Muscle of back (tissue), 3 donors: ENCODE measurements at regions not wholly inside any gene's neighbourhood (a gene's known extent, or its start where the extent isn't known, plus 50 kb on each side); places are given as distances from the start of the nearest gene placed in this dataset.
"Not testable (repeated sequence)": the region's sequence is repeated elsewhere in the genome, so short reads cannot be mapped to it uniquely, and the experiment has no call there.

Source experiments
- DNase-seq, 3 donors: peaks; one replicate each; pipeline versions ENCODE4 v3.0.0 to v3.0.0-alpha.2; 2013

GRCh38 chr11:26896719-26897118 lies 97.2 kb upstream of the FIBIN start:
- no peak for DNase-seq

DNA sequence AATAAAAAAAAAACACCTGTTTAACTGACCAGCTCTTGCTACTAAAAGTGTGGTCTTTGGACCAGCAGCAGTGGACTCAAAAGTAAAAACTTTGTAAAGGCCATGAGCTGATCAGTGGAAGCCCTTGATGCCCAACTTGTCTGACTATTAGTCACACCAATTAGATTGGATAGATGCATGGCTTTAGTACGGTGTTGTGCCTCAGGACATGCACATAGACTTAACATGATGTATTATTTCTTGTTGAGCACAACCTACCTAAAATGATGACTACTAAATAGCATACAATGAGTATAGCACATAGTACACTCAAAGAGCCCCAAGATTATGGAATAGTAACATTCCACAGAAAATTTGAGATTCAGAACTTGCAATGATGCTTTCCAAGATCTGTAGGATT lies 95.1 kb upstream of the FIBIN start:
- no peak for DNase-seq

GRCh38 chr11:26901162-26901561 lies 92.8 kb upstream of the FIBIN start:
- peak; percentile 85 to 96 (median 91) for DNase-seq

- DNase-seq: peak in 1 of 3 donors; percentile 21
Measured at GRCh38 chr11:26904132-26904531, 89.8 kb upstream of the FIBIN start.

- DNase-seq: peak in 1 of 3 donors; percentile 19
Measured at GRCh38 chr11:26904801-26905200, 89.1 kb upstream of the FIBIN start.

- peak in 1 of 3 donors; percentile 40 for DNase-seq
Measured at GRCh38 chr11:26905368-26905767, 88.5 kb upstream of the FIBIN start.

- DNase-seq: peak; percentile 58 to 85 (median 67)
Measured at GRCh38 chr11:26909515-26909914, 84.4 kb upstream of the FIBIN start.

DNA sequence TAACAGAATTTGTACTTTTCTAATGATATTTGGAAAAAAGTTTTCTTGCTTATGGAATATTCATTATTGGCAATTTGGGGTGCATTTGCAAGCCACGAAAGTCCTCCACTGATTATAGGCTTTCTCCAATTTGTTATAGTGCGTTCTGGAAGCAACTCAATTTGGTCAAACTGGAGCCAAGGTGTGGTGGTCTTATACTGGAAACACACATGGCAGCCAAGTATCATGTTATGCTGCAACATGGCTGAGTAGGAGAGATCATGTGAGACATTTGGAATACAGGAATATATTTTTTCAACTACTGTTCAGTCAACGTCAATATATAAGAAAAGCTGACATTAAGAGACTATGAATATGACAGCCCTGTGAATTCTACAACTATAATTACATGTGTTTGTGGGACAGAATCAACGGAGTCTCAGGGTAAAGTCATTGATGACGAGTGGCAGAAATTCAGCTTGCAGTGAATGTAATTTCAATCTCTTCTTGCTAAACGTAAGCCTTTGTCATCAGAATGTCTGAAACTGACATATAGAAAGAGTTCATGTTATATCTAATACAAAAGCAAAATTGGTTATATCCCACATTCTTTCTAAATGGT lies 83.8 kb upstream of the FIBIN start:
- DNase-seq: peak in 1 of 3 donors; percentile 68

DNA sequence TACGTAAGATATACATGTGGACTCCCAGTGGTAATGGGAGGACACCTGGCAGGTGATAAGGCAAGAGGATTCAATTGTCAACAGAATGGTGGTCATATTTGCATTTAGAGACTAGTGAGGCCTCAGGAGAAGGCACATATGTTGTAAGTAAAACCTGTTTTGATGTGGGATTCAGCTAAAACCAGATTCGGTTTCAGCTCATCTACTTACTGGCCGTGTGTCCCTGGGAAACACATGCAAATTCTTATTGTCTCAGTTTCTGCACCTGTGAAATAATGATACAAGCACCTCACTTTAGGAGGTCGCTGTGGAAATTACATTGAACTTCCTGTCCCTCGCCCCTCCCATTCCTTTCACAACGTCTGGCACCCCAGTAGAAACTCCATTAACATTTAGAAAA lies 78.9 kb upstream of the FIBIN start:
- DNase-seq: peak in 1 of 3 donors; percentile 40

DNA sequence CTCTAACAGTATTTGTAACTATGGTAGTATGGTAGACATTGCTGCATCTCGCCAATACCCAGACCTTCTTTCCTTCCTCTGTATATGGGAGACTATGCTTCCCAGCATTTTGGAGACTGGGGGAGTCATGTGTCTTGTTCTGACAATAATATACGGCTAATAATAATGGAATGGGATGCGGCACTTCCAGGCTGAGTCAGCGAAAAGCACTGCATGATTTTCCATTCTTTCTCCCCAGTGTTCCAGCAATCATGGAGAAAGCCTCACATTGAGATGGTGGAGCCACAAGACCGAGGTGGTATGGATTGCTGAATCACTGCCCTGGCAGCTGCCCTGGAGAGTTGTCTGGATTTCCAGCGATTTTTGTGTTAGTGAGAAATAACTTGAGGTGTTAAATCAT lies 77.1 kb upstream of the FIBIN start:
- DNase-seq: no peak

- no peak for DNase-seq
Measured at GRCh38 chr11:26928582-26928981, 65.3 kb upstream of the FIBIN start.

DNA sequence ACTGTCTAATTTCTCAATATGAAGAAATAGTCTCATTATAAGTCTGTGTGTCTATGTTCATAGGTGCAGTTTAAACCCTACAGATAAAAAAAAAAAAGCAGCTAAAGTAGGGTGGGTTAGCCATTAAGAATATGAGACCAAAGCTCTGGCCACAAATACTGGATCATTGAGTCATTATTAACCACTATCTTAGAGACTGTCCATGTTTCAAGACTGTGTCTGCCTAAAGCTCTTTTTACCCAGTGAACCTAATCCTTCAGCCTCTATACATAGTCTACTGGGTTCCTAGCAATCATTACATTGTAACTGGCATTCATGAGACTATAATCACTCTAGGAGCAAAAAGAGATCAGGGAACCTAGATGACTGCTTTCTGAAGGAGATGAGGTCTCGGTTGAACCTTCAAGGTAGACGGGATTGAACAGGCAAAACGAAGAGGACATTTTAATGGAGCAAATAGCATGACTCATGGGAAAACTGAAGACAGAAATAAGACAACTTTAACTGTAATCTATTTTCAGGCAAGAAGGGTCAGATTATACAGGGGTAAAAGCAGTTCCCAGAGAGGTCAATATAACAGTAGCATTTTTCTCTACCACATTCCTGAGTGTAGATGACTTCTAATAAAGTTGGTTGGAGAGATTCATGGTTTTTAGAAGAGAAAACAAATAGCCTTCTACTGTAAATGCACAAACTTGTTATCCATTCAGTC lies 64.0 kb upstream of the FIBIN start:
- DNase-seq: no peak

- DNase-seq: peak in 1 of 3 donors; percentile 57
Measured at GRCh38 chr11:26930518-26931247, 63.2 kb upstream of the FIBIN start.

- DNase-seq: peak; percentile 78 to 90 (median 78)
Measured at GRCh38 chr11:26931248-26931631, 62.7 kb upstream of the FIBIN start.

DNA sequence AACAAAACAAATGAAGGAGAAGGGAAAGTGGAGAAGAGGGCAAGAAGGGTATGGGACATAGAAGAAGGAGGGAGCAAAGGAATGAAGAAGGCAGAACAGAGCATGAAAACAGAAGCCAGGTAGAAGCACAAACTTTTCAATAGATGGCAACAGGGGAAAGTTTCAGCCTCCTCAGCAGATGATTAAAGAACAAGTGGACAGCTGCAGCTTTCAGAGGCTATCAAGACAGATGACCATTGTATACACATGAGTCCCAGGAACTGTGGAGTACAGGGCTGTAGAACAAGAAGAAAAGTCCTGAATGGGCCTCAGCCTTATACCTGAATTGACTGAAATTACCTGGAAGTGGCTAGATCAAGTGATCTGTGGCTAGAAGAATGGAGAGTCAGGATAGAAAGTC lies 62.0 kb upstream of the FIBIN start:
- DNase-seq: no peak

DNA sequence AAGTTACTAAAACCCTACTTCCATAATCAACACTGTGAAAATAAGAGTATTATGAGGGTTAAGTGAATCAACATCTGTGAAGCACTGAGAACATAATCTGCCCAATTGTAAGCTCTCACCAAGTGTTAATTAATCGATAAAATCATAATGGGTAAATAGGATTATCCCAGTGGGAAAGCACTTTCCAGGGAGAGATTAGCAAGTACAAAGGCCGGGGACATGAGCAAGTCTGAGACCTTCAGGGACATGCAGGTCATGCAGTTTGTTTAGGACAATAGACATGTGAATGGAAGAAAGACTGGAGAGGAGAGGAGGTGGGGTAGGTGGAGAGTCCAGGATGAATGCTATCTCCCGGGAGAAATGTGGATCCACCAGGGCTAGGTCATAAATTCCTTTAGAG lies 57.8 kb upstream of the FIBIN start:
- no peak for DNase-seq

DNA sequence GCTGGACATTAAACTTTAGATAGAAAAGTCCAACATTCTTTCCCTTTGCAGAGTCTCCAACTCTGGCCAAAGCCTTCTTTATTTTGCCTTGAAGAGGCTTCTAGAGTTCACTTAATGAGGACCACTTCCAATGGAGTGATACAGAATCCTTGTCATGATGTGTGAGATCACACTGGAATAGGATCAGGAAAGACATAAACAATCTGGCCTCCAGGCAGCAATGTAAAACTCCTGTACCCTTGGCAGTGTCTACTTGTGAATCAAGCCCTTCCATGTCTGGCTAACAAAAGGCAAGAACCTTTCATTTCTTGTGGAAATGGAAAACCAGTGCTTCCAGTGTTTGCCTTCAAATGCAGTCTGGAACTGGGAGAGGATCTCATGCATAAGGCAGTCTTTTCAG lies 56.5 kb upstream of the FIBIN start:
- DNase-seq: peak in 2 of 3 donors; percentile 53 to 85

- DNase-seq: not testable (repeated sequence)
Measured at GRCh38 chr11:26940501-26940900, 53.4 kb upstream of the FIBIN start.

- no peak for DNase-seq
Measured at GRCh38 chr11:26942356-26942755, 51.6 kb upstream of the FIBIN start.

DNA sequence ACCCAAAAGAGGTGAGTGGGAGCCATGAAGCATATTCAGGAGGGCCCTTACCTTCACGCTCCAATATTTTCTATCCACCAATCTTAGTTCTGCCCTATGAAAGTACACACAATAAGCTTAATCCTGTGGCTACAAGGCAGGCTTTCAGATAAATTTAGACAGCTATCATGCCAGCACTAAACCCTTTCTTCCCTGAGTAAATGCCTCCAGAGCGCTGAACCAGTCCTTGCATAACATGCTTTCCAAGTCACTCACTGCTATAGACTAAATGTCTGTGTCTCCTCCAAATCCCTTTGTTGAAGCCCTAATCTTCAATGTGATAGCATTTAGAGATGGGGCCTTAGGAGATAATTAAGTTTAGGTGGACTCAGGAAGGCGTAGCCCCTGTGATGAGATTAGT lies 50.3 kb upstream of the FIBIN start:
- DNase-seq: no peak
